IgD-negative memory B cell (primary cell): ENCODE measurements at regions not wholly inside any gene's neighbourhood (a gene's known extent, or its start where the extent isn't known, plus 50 kb on each side); places are given as distances from the start of the nearest gene placed in this dataset.

Experiments used
- H3K27ac Mint-ChIP-seq, 3 donors: one replicate each; pipeline ENCODE4 v1.8.0; 2020 to 2022; ENCODE audit warnings: mild to moderate bottlenecking in 3 of 3, mixed read lengths in 3 of 3, moderate library complexity in 1 of 3
- H3K27me3 Mint-ChIP-seq: one replicate; pipeline ENCODE4 v1.8.0; 2021; ENCODE audit warnings: mixed read lengths
- H3K36me3 Mint-ChIP-seq: one replicate; pipeline ENCODE4 v1.8.0; 2020; ENCODE audit warnings: mild to moderate bottlenecking, mixed read lengths
- H3K4me1 Mint-ChIP-seq, 3 donors: one replicate each; pipeline ENCODE4 v1.8.0; 2020 to 2022; ENCODE audit warnings: mixed read lengths in 3 of 3, mild to moderate bottlenecking in 1 of 3
- H3K4me3 Mint-ChIP-seq, 4 donors: one replicate each; pipeline ENCODE4 v1.8.0; 2020 to 2022; ENCODE audit warnings: mild to moderate bottlenecking in 4 of 4, mixed read lengths in 4 of 4, moderate library complexity in 3 of 4
- H3K9me3 Mint-ChIP-seq, 3 donors: one replicate each; pipeline ENCODE4 v1.8.0; 2020 to 2021; ENCODE audit warnings: mixed read lengths in 3 of 3, mild to moderate bottlenecking in 1 of 3

DNA sequence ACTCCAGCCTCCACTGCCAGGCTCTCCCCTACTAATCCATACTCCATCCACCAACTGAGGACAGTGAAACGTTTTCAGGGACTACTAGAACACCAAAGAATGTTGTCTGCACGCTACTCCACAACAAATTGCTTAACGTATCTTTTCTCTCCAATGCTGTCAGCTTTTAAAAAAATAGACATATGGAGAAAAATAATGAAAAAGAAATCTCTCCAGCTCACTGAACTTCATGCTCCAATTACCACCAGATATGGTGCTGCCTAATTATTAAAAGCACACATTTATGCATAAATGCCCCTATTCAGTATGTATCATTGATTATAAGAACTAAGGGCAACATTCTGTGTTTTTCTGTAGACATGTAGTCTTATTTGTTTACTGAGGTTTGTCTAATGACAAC lies 672.2 kb upstream of the ANO3 start:
- no peaks in the 10 kb centered on the region for H3K27me3 Mint-ChIP-seq
- H3K27ac Mint-ChIP-seq = no peak overlapping the region
- H3K4me1 Mint-ChIP-seq = no peaks in the 10 kb centered on the region
- no peaks in the 10 kb centered on the region for H3K36me3 Mint-ChIP-seq
- no peak overlapping the region for H3K4me3 Mint-ChIP-seq
- H3K9me3 Mint-ChIP-seq = peaks cover 0 to 11% (median 0%) of the 10 kb centered on the region in 3 donors

DNA sequence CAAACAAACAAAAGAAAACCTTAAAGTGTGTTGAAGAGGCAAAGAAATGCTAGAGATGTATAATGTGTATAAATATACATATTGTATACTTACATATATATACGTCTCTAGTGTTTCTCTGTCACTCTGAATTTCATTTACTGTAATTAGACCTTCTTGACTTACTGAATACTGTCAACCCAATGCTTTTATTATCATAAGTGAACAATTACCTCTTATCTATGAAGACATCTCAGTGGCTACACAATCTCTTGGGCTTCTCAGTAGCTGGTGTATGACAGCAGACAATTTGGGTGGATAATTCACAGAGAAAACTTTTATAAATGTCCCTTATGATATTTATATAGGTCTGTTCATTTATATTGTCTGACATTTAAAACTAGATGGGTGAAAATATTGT lies 664.1 kb upstream of the ANO3 start:
- no peaks in the 10 kb centered on the region for H3K4me1 Mint-ChIP-seq
- no peak overlapping the region for H3K27ac Mint-ChIP-seq
- H3K27me3 Mint-ChIP-seq = no peaks in the 10 kb centered on the region
- peaks cover 0 to 7% (median 2%) of the 10 kb centered on the region in 3 donors for H3K9me3 Mint-ChIP-seq
- no peak overlapping the region for H3K4me3 Mint-ChIP-seq
- no peaks in the 10 kb centered on the region for H3K36me3 Mint-ChIP-seq

DNA sequence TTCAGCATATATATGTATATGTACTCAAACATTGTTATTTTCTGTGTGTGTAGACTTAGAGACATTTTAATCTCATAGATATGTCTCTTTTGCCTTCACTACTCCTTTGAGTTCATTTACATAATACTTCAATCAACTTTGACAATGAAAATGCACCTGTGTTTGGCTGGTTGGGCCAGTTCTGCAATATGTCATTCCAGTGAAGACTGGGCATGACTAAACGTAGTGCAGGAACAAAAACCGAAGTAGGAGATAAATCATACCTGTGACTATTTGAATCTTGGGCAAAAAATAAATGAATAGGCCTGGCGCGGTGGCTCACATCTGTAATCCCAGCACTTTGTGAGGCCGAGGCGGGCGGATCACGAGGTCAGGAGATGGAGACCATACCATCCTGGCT lies 640.0 kb upstream of the ANO3 start:
- no peaks in the 10 kb centered on the region for H3K36me3 Mint-ChIP-seq
- H3K4me1 Mint-ChIP-seq = no peaks in the 10 kb centered on the region
- no peaks in the 10 kb centered on the region for H3K27me3 Mint-ChIP-seq
- no peak overlapping the region for H3K27ac Mint-ChIP-seq
- H3K4me3 Mint-ChIP-seq = no peak overlapping the region
- H3K9me3 Mint-ChIP-seq = peaks cover 1 to 7% (median 3%) of the 10 kb centered on the region in 3 donors

DNA sequence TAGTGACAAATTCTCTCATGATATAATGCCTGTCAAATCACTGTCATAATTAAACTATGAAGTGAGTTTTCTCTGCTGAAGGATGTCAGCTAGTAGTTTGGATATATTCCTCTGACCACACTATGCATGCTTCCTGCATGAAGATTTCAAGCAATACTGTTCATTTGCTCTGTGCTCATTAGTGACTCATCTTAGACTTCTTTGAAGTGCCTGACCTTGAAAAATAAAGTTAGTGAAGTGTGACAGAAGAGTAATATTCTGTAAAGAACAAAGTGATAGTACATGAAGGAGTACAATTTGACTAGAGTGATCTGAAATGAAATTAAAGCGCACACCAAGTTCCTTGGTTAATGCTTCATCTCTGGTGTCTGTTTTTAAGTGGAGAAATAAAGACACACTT lies 629.5 kb upstream of the ANO3 start:
- peaks cover 0 to 16% (median 4%) of the 10 kb centered on the region in 3 donors for H3K9me3 Mint-ChIP-seq
- no peaks in the 10 kb centered on the region for H3K27me3 Mint-ChIP-seq
- H3K4me1 Mint-ChIP-seq = no peaks in the 10 kb centered on the region
- no peak overlapping the region for H3K4me3 Mint-ChIP-seq
- no peaks in the 10 kb centered on the region for H3K36me3 Mint-ChIP-seq
- H3K27ac Mint-ChIP-seq = no peak overlapping the region

DNA sequence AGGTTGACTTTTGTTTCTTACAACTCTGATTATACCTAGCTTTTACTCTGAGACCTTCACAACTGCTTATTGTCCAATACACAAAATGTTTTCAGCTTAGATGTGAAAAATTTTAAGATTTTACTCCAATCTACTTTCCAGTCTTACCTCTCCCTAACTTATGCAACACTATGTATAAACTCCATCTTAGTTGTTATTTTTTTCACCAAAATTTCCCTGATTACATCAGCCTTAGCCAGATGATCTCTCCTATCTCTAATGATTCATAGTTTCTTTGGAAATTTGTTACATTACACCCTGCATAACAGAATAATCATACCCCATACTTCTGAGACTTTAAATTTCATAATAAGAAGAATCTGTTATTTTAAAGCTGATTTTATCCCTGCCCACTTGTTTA lies 621.0 kb upstream of the ANO3 start:
- Mint-ChIP-seq H3K36me3 (no peaks in the 10 kb centered on the region), H3K9me3 (peaks cover 3 to 12% (median 4%) of the 10 kb centered on the region in 3 donors), H3K27me3 (no peaks in the 10 kb centered on the region), H3K4me1 (no peaks in the 10 kb centered on the region), H3K4me3 (no peak overlapping the region), H3K27ac (no peak overlapping the region)

DNA sequence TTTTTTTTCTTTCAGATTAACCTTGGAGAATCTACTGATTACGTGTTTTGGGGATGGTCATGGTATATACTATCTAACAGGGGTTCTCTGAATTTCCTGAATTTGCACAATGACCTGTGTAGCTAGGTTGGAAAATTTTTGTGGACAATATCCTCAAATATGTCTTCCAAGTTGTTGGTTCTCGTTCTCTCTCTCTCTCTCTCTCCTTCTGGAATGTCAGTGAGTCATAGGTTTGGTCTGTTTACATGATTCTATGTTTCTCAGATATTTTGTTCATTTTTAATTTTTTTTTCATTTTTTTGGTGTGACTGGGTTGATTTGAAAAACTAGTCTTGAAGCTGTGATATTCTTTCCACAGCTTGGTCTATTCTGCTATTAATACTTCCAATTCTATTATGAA lies 604.0 kb upstream of the ANO3 start:
- no peaks in the 10 kb centered on the region for H3K4me1 Mint-ChIP-seq
- no peaks in the 10 kb centered on the region for H3K36me3 Mint-ChIP-seq
- H3K9me3 Mint-ChIP-seq = peaks cover 0 to 3% (median 1%) of the 10 kb centered on the region in 3 donors
- no peaks in the 10 kb centered on the region for H3K27me3 Mint-ChIP-seq
- no peak overlapping the region for H3K4me3 Mint-ChIP-seq
- peak overlapping the region in 1 of 3 donors; percentile 27 for H3K27ac Mint-ChIP-seq

DNA sequence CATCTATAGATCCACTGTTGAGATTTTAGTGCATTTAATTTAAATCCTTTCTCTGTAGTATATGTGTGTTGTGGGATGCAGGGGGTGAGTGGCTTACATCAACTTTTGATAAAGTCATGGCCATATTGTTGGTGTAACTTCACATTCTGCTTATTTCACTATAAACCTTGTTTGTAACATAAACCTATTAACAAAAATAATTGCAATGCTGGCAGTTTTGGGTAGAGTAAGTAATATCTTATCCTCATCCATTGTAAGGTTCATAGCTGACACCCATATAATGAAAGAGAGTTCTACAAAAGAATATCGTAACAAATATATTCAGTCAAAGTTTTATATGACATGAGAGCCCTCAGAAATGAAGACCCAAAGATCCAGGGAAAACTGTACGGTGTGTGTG lies 601.7 kb upstream of the ANO3 start:
- Mint-ChIP-seq H3K27me3 (no peaks in the 10 kb centered on the region), H3K4me1 (no peaks in the 10 kb centered on the region), H3K36me3 (no peaks in the 10 kb centered on the region), H3K4me3 (no peak overlapping the region), H3K27ac (no peak overlapping the region), H3K9me3 (peaks cover 0 to 1% (median 0%) of the 10 kb centered on the region in 3 donors)

DNA sequence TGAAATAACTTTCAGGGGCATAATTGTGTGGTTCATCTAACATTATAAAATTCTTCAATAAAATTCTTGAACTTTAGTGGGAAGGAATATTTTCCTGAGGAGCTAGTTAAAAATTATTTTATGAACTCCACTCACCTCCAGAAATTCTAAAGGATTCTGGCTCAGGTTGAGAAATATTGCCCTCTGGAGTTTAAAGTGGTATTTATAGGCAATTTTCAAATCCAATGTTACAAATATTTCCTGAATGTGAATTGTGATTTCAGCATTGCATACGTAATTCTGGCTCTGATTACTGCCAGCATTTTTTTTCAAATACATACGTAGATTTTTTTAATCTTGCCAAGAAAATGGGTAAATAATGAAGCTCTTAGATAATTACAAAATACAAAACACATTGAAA lies 598.2 kb upstream of the ANO3 start:
- Mint-ChIP-seq H3K27me3 (no peaks in the 10 kb centered on the region), H3K27ac (no peak overlapping the region), H3K36me3 (no peaks in the 10 kb centered on the region), H3K9me3 (peaks cover 0 to 1% (median 0%) of the 10 kb centered on the region in 3 donors), H3K4me3 (no peak overlapping the region), H3K4me1 (no peaks in the 10 kb centered on the region)

DNA sequence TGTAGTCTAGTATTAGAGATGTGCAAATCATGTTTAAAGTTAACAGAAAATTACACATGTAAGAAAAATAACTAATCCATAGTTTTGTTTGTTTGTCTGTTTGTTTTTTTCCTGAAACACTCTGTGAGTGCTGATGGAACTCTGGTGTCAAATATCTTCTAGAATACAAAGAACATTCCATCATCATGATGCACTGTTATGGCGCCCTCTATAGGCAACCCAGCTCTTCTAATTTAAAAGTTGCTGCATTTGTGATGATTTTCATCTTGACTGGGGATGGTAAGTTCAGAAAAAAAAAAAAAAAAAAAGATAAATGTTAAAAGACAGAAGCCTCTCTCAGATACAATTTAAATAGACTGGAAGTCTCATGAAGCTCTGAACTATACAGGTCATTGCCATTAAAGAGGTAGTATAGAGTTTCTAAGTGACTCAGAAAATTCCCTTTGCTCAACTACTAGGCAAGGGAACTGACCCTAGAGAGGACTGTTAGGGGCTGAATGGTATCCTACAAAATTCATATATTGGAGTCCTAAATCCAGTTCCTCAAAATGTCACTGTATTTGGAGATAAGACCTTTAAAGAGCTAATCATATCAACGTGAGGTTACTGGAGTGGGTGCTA lies 597.2 kb upstream of the ANO3 start:
- H3K27me3 Mint-ChIP-seq = no peaks in the 10 kb centered on the region
- H3K36me3 Mint-ChIP-seq = no peaks in the 10 kb centered on the region
- no peak overlapping the region for H3K27ac Mint-ChIP-seq
- peaks cover 0 to 1% (median 0%) of the 10 kb centered on the region in 3 donors for H3K9me3 Mint-ChIP-seq
- no peak overlapping the region for H3K4me3 Mint-ChIP-seq
- H3K4me1 Mint-ChIP-seq = no peaks in the 10 kb centered on the region

DNA sequence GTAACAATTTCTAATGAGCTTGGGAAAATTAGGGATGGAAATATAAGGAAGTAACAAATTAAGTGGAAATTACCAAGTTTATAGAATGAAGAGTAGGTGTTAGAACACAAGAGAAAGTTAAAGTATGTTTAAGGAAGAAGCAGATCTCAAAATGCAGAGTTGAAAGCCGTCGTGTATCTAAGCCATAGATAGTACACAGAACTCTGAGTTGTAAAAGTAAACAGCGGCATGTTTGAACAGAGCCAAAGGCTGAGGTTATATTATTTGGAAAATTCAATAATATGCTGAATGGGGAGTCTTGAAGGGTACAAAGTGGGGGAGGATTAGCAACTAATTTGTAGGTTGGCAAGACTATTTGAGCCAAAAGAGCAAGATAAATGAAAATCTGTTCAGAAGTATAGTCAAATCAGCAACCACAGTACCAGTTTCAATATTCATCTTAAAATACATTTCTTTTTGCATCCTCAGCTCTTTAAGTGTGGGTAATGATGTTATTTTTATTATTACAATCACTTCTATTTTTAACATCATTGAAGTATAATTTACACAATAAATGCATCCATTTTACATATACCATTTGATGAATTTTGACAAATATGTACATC lies 594.8 kb upstream of the ANO3 start:
- Mint-ChIP-seq H3K4me1 (no peaks in the 10 kb centered on the region), H3K27me3 (no peaks in the 10 kb centered on the region), H3K4me3 (no peak overlapping the region), H3K27ac (no peak overlapping the region), H3K36me3 (no peaks in the 10 kb centered on the region), H3K9me3 (peaks cover 0 to 4% (median 1%) of the 10 kb centered on the region in 3 donors)

DNA sequence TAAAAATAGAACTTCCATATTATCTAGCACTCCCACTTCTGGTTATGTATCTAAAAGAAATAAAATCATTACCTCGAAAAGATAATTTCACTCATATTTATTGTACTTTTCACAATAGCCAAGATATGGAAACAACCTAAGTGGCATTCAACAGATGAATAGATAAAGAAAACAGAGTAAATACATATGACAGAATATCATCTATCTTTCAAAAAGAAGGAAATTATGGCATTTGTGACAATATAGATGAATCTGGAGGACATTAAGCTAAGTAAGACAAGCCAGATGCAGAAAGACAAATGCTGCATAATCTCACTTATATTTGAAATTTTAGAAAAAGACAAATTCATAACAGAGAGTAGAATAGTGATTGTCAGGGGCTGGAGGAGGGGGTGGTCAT lies 590.0 kb upstream of the ANO3 start:
- no peak overlapping the region for H3K27ac Mint-ChIP-seq
- peaks cover 0 to 4% (median 1%) of the 10 kb centered on the region in 3 donors for H3K9me3 Mint-ChIP-seq
- no peak overlapping the region for H3K4me3 Mint-ChIP-seq
- H3K4me1 Mint-ChIP-seq = no peaks in the 10 kb centered on the region
- H3K27me3 Mint-ChIP-seq = no peaks in the 10 kb centered on the region
- no peaks in the 10 kb centered on the region for H3K36me3 Mint-ChIP-seq

DNA sequence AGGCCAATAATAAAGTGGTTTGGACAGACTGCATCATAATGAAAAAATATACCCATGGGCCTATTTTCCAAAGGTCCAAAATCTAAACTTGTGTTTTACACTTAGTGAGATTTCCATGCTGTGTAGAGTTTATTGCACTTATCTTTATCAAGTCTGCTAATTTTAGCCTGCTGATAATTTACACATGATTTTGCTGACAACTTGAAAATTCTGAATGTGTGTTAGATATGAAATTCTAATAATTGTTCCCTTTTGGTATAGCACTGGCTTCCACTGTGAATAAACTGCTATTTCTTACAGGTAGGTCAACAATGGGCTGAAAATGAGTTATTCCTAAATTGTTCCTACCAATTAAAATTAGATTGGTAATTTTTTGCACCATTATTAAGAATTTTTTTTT lies 589.1 kb upstream of the ANO3 start:
- Mint-ChIP-seq H3K9me3 (peaks cover 0 to 4% (median 0%) of the 10 kb centered on the region in 3 donors), H3K4me3 (no peak overlapping the region), H3K36me3 (no peaks in the 10 kb centered on the region), H3K27ac (no peak overlapping the region), H3K4me1 (no peaks in the 10 kb centered on the region), H3K27me3 (no peaks in the 10 kb centered on the region)

DNA sequence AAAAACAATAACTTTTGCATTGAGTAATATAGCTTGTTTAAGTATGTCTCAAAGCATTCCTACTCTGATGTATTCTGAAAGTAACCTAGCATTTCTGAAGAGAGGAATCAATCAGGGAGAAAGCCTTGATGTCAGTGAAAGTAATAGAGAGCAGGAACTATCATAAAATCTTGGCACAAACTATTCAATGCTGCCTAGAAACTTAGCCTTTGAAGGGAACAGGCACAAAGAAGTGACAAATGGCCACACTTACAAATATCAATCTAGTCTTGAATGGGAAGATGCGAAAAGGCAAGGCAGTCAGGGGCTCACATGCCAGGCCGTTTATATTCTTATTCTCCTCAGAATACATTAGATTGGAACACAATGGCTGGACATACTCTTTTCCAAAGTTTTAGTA lies 576.5 kb upstream of the ANO3 start:
- peaks cover 0 to 3% (median 3%) of the 10 kb centered on the region in 3 donors for H3K9me3 Mint-ChIP-seq
- H3K4me1 Mint-ChIP-seq = no peaks in the 10 kb centered on the region
- no peak overlapping the region for H3K27ac Mint-ChIP-seq
- H3K36me3 Mint-ChIP-seq = peaks cover 1% of the 10 kb centered on the region
- H3K27me3 Mint-ChIP-seq = no peaks in the 10 kb centered on the region
- no peak overlapping the region for H3K4me3 Mint-ChIP-seq

DNA sequence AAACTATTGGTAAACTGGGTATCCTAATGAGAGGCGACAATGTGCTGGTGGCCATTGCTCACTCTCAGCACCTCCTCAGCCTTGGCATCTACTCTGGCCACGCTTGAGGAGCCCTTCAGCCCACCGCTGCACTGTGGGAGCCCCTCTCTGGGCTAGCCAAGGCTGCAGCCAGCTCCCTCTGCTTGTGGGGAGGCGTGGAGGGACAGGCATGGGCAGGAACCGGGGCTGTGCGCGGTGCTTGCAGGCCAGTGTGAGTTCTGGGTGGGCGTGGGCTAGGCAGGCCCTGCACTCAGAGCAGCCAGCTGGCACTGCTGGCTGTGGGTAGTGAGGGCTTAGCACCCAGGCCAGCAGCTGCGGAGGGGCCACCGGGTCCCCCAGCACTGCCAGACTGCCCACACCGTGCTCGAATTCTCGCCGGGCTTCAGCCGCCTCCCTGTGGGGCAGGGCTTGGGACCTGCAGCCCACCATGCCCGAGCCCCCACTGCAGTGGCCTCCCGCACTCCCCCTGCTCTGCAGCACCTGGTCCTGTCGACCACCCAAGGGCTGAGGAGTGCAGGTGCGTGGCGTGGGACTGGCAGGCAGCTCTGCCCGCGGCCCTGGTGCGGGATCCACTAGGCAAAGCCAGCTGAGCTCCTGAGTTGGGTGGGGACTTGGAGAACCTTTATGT lies 575.9 kb upstream of the ANO3 start:
- H3K9me3 Mint-ChIP-seq = peaks cover 0 to 8% (median 3%) of the 10 kb centered on the region in 3 donors
- H3K4me3 Mint-ChIP-seq = no peak overlapping the region
- peaks cover 1% of the 10 kb centered on the region for H3K36me3 Mint-ChIP-seq
- no peak overlapping the region for H3K27ac Mint-ChIP-seq
- no peaks in the 10 kb centered on the region for H3K27me3 Mint-ChIP-seq
- no peaks in the 10 kb centered on the region for H3K4me1 Mint-ChIP-seq

DNA sequence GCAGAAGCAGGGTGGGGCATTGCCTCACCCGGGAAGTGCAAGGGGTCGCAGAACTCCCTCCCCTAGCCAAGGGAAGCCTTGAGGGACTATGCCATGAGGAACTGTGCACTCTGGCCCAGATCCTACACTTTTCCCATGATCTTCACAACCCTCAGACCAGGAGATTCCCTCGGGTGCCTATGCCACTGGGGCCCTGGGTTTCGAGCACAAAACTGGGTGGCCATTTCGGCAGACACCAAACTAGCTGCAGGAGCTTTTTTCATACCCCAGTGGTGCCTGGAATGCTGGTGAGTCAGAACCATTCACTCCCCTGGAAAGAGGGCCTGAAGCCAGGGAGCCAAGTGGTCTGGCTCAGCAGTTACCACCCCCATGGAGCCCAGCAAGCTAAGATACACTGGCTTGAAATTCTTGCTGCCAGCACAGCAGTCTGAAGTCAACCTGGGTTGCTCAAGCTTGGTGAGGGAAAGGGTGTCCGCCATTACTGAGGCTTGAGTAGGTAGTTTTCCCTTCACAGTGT lies 573.7 kb upstream of the ANO3 start:
- Mint-ChIP-seq H3K4me3 (peak overlapping the region in 1 of 4 donors; percentile 41), H3K27ac (no peak overlapping the region), H3K9me3 (peaks cover 5 to 17% (median 8%) of the 10 kb centered on the region in 3 donors), H3K36me3 (peaks cover 1% of the 10 kb centered on the region), H3K4me1 (no peaks in the 10 kb centered on the region), H3K27me3 (no peaks in the 10 kb centered on the region)
